Cardiac muscle cell (in vitro differentiated cells and primary cell): ENCODE measurements at regions not wholly inside any gene's neighbourhood (a gene's known extent, or its start where the extent isn't known, plus 50 kb on each side); places are given as distances from the start of the nearest gene placed in this dataset.

Experiments used
- DNase-seq, 2 donors: peaks; one replicate each; pipeline versions ENCODE4 v3.0.0 to v3.0.0-alpha.2; 2010 to 2017; ENCODE audit warnings: low read depth in 1 of 2, low spot score in 1 of 2
- H3K27ac ChIP-seq: fragments of 200-600 bp; sonication (generic); 2 replicates; pipeline ENCODE4 v1.5.1; 2016
- H3K27me3 ChIP-seq: fragments of 200-600 bp; sonication (generic); 2 replicates; pipeline ENCODE4 v1.6.0; 2016; ENCODE audit warnings: control low read depth
- H3K36me3 ChIP-seq: fragments of 200-600 bp; sonication (generic); 2 replicates; pipeline ENCODE4 v1.5.1; 2016; ENCODE audit warnings: control low read depth
- H3K4me1 ChIP-seq: fragments of 200-600 bp; sonication (generic); 2 replicates; pipeline ENCODE4 v1.8.1; 2017; ENCODE audit warnings: low read depth, mild to moderate bottlenecking, mixed run types
- H3K4me3 ChIP-seq: fragments of 200-600 bp; sonication (generic); 2 replicates; pipeline ENCODE4 v1.5.1; 2016; ENCODE audit warnings: mild to moderate bottlenecking
- H3K9me3 ChIP-seq: fragments of 200-600 bp; sonication (generic); 2 replicates; pipeline ENCODE4 v1.5.1; 2017; ENCODE audit warnings: low read depth, mild to moderate bottlenecking, control low read depth
- TF ChIP-seq, protein P1 (sequence below): IDR thresholded peaks from 2 replicates; pipeline ENCODE4 v1.5.1; 2012; ENCODE audit warnings: low read depth, mild to moderate bottlenecking, low read length

DNA sequence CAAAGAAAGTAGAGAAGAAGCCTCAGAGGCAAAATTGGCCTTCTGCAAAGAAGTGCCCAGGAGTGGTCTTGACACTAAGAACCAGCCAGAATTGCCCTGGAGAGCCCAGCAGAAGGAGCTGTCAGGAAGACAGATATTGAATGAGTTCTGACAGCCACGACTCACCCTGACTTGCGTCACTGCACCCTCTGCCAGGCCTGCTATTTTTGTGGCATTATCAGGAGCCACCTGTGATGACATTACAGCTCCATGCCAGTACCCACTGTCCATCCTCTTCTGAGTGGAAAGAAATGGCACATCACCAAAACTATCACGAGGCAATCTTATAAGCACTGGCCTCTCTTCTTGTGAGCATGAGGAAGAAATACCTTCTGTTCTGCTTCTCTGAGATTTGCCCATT, 67.7 kb downstream of the SMIM20 start:
- Histone ChIP-seq H3K36me3 (no peaks in the 10 kb centered on the region), H3K27me3 (no peaks in the 10 kb centered on the region), H3K27ac (no peak overlapping the region), H3K9me3 (no peaks in the 10 kb centered on the region), H3K4me1 (no peaks in the 10 kb centered on the region), H3K4me3 (no peak overlapping the region)
- TF ChIP-seq, protein P1, sequence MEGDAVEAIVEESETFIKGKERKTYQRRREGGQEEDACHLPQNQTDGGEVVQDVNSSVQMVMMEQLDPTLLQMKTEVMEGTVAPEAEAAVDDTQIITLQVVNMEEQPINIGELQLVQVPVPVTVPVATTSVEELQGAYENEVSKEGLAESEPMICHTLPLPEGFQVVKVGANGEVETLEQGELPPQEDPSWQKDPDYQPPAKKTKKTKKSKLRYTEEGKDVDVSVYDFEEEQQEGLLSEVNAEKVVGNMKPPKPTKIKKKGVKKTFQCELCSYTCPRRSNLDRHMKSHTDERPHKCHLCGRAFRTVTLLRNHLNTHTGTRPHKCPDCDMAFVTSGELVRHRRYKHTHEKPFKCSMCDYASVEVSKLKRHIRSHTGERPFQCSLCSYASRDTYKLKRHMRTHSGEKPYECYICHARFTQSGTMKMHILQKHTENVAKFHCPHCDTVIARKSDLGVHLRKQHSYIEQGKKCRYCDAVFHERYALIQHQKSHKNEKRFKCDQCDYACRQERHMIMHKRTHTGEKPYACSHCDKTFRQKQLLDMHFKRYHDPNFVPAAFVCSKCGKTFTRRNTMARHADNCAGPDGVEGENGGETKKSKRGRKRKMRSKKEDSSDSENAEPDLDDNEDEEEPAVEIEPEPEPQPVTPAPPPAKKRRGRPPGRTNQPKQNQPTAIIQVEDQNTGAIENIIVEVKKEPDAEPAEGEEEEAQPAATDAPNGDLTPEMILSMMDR, result no peak
- no peak for DNase-seq

DNA sequence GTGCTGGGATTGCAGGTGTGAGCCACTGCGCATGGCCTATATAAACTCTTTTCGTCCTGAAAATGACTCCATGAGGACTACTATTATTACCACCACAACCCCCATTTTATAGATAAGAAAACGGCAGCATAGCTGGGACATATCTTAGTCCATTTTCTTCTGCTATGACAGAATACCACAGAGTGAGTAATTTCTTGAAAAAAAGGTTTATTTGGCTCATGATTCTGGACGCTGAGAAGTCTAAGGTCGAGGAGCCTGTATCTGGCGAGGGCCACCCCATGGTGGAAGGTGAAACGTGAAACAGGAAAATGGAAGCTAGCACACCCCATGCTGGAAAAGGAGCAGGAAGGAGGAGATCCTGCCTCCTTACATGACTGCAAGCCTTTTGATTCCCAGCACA, 68.9 kb downstream of the SMIM20 start:
- H3K4me3 ChIP-seq, result no peak overlapping the region
- TF ChIP-seq, protein P1, result peak; percentile 5
- no peaks in the 10 kb centered on the region for H3K4me1 ChIP-seq
- H3K36me3 ChIP-seq, result no peaks in the 10 kb centered on the region
- peak in 1 of 2 donors; percentile 42 for DNase-seq
- H3K27ac ChIP-seq, result no peak overlapping the region
- H3K9me3 ChIP-seq, result no peaks in the 10 kb centered on the region
- H3K27me3 ChIP-seq, result no peaks in the 10 kb centered on the region

DNA sequence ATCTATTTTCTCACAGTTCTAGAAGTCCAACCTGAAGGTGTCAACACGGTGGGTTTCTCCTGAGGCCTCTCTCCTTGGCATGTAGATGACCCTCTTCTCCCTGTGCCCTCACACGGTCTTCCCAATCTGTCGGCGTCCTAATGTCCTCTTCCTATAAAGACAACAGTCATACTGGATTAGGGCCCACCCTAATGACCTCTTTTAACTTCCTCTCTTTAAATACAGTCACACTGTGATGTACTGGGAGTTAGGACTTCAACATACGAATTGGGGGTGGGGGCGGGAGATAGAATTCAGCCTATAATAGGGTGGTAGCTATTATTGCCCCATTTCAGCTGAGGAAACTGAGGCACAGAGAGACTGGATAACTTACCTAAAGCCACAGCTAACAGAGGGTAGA, 70.2 kb downstream of the SMIM20 start:
- DNase-seq, result no peak
- TF ChIP-seq, protein P1, result no peak
- H3K27ac ChIP-seq, result no peak overlapping the region
- no peaks in the 10 kb centered on the region for H3K4me1 ChIP-seq
- no peaks in the 10 kb centered on the region for H3K27me3 ChIP-seq
- no peaks in the 10 kb centered on the region for H3K36me3 ChIP-seq
- no peaks in the 10 kb centered on the region for H3K9me3 ChIP-seq
- no peak overlapping the region for H3K4me3 ChIP-seq

DNA sequence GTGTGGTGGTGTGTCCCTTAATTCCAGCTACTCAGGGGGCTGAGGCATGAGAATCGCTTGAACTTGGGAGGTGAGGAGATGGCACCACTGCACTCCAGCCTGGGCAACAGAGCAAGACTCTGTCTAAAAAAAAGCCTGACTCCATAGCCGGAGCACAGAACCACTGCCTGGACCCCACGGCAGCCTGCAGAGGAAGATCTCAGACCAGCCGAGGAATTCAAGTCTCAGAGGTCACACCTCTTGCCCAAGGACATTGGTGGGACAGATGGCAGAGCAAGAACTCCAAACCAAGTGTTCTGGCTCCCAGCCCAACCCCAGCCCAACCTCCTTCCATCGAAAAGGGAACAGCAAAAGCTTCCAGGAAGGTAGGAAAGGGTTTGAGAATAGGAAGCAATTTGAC, 70.8 kb downstream of the SMIM20 start:
- Histone ChIP-seq H3K4me3 (no peak overlapping the region), H3K27ac (no peak overlapping the region), H3K4me1 (no peaks in the 10 kb centered on the region), H3K36me3 (no peaks in the 10 kb centered on the region), H3K9me3 (no peaks in the 10 kb centered on the region), H3K27me3 (no peaks in the 10 kb centered on the region)
- TF ChIP-seq, protein P1, result no peak
- no peak for DNase-seq

DNA sequence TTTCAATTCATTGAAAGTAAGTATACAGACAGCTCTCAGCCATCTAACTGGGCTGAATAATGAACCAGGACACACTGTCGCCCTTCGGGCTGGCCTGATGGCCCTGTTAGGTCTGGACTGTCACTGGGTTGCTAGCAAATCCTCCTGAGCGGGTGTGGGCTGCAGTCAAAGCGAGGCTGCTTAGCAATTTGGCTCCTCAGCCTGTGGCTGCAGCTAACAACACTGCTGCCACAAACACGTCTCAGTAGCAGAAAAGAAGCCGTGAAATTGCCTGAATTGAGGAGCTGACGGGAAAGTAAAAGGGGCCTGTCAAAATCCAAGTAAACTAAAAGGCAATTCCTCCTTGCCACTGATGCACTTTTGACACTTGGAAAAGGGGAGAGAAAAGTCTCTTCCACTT, 72.8 kb downstream of the SMIM20 start:
- H3K4me1 ChIP-seq, result no peaks in the 10 kb centered on the region
- TF ChIP-seq, protein P1, result no peak
- H3K9me3 ChIP-seq, result no peaks in the 10 kb centered on the region
- no peak overlapping the region for H3K4me3 ChIP-seq
- no peaks in the 10 kb centered on the region for H3K36me3 ChIP-seq
- H3K27me3 ChIP-seq, result no peaks in the 10 kb centered on the region
- DNase-seq, result no peak
- no peak overlapping the region for H3K27ac ChIP-seq

DNA sequence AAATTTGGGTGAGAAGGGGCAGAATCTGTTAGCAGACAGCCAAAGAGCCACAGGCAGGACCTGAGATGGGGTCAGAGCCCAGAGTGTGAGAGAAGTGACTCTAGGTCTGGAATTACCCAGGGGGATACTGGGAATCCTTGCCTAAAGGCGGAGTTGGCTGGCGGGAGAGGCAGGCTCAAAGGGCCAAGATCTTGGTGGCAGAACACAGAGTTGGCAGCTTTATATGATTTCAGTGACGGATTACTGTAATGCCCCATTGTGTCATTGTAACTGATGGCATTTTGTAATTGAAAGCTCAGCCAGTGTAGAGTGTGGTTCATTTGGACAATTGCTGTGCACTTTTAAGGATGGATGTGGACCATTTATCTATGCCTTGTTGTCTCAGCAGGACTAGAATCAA, 77.3 kb downstream of the SMIM20 start:
- H3K27ac ChIP-seq, result no peak overlapping the region
- H3K36me3 ChIP-seq, result no peaks in the 10 kb centered on the region
- no peaks in the 10 kb centered on the region for H3K9me3 ChIP-seq
- H3K4me3 ChIP-seq, result no peak overlapping the region
- H3K27me3 ChIP-seq, result no peaks in the 10 kb centered on the region
- TF ChIP-seq, protein P1, result no peak
- no peaks in the 10 kb centered on the region for H3K4me1 ChIP-seq
- DNase-seq, result no peak
